ENCODE measurements at regions not wholly inside any gene's neighbourhood (a gene's known extent, or its start where the extent isn't known, plus 50 kb on each side); places are given as distances from the start of the nearest gene placed in this dataset.
"Not testable (repeated sequence)": the region's sequence is repeated elsewhere in the genome, so short reads cannot be mapped to it uniquely, and the experiment has no call there.

DNA sequence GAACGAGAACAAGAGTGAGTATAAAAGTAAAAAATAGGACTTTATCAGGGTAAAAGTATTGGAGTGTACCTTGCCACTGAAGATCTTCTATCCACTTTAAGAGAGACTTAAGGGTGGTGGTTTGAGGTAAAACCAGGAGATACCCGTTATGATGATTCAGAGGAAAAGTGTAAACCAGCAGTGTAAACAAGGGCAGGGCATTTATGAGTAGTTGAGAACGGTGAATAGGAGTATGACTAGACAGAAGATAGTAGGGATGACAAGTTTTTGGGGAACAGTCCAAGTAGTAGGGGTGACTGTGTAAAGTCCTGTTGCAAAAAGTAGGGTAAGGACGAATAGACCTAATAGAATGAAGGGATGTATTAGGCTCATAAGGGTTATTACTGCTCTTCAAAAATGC lies 131.5 kb upstream of the VANGL1 start:
- TF ChIP-seq POLR2AphosphoS5 (IDR thresholded peaks at IDR 0.05; ENCODE audit: borderline replicate concordance, low read depth, low read length); FOXP2 (optimal IDR thresholded peaks at IDR 0.05; ENCODE audit: control extremely low read depth, extremely low read length, insufficient read depth): not testable (repeated sequence)
